T follicular helper cell (primary cell): ENCODE measurements at regions not wholly inside any gene's neighbourhood (a gene's known extent, or its start where the extent isn't known, plus 50 kb on each side); places are given as distances from the start of the nearest gene placed in this dataset.
A peak's percentile ranks its signal among the peaks of the same experiment; 100 is the strongest.
"Not testable (repeated sequence)": the region's sequence is repeated elsewhere in the genome, so short reads cannot be mapped to it uniquely, and the experiment has no call there.

Experiments
- DNase-seq: peaks from one replicate; pipeline ENCODE4 v3.0.0-alpha.2; 2020; ENCODE audit warnings: low read depth

- no peak for DNase-seq
Measured at GRCh38 chr1:200496937-200497336, 87.1 kb upstream of the ZNF281 start.

DNA sequence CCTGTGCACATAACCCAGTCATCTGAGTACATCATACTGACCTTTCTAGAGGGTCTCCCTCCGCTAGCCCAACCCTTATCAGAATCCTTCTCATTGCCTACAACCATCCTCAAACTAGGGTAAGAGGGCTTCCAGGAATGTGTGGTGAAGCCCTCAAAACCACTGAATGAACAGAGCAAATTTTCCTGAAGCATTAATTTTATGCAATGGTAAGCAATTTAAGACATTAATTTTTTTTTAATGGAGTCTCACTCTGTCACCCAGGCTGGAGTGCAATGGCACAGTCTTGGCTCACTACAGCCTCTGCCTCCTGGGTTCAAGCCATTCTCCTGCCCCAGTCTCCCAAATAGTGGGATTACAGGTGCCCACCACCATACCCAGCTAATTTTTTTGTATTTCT is 86.1 kb upstream of the ZNF281 start:
- no peak for DNase-seq

GRCh38 chr1:200493344-200493743 is 83.5 kb upstream of the ZNF281 start:
- DNase-seq, result no peak

GRCh38 chr1:200491103-200491502 is 81.3 kb upstream of the ZNF281 start:
- no peak for DNase-seq

DNA sequence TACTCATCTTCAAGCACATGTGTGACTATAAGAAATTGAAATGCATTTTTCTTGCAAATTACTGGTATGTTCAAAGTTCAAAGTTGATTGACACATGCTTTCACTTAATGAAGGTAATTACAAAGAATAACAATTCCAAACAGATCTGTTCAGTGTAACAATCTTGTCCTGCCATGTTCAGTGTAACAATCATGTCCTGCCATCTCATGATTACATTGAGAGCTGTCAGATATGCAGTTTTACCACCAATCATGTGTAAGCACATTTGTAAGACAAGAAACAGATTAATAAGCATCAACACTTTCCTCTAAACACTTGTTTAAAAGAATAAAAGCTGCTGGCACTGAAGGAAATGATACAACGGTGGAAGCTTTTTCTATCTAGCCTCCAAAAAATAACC is 80.3 kb upstream of the ZNF281 start:
- DNase-seq, result no peak

DNA sequence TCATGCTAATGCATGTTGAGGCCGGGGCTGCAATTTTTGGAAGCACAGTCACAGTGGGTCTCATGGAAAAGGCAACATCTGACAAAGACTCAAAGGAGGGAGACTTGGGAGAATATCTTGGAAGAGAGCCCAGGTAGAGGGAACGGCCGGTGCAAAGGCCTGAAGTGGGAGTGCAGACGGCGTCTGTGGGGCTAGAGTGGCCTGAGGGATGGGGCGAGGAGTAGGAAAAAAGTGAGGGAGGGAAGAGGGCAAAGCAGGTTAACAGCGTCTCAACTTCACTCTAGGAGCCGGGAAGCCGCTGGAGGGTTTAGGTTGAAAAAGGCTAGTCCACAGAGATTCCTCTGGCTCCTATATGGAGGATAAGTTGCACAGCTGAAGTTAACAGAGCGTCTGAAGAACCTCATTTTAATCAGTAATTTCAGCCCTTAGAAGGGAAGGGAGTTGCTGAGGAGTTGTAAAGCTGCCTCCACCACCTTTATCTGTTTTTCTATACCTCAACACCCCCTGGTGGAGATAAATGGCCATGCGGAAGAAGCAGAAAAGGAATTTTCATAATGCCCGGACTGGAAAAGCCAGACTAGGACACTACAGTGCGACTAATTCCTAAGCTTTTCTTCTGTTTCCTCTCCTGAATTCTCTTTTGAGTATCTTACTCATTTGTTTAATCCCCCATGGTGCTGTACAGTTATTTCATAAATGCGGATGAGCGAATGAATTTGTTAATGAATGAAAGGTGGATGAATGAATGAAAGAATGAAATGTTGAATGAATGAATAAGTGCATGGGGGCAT is 78.7 kb upstream of the ZNF281 start:
- peak; percentile 24 for DNase-seq

DNA sequence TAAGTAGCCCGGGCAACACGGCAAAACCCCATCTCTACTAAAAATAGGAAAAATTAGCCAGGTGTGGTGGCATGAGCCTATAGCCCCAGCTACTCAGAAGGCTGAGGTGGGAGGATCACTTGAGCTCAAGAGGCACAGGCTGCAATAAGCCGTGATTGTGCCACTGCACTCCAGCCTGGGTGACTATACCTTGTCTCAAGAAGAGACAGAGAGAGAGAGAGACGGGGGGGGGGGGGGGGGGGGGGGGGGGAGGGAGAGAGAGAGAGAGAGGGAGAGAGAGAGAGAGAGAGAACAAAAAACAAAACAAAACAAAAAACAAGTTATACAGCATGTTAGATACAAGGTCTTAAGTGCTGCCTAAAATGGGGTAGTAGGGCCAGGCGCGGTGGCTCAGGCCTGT is 77.8 kb upstream of the ZNF281 start:
- DNase-seq, result no peak

DNA sequence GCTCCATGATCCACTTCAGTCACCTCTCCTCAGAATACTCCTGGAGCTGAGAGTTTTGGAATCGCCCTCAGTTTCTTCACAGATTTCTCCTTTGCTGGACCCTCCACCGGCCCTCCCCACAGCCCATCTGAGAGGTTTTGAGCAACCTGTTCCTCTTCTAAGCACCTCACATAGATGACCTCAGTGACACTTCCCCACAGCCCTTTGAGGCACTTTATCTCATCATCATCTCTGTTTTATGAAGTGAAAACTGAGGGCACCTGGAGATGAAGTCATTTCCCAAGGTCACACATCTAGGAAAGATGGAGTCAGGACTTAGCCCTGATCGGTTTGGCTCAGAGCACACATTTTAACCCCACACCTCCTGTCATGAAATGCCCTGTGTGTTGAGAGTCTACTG is 76.8 kb upstream of the ZNF281 start:
- DNase-seq, result no peak

DNA sequence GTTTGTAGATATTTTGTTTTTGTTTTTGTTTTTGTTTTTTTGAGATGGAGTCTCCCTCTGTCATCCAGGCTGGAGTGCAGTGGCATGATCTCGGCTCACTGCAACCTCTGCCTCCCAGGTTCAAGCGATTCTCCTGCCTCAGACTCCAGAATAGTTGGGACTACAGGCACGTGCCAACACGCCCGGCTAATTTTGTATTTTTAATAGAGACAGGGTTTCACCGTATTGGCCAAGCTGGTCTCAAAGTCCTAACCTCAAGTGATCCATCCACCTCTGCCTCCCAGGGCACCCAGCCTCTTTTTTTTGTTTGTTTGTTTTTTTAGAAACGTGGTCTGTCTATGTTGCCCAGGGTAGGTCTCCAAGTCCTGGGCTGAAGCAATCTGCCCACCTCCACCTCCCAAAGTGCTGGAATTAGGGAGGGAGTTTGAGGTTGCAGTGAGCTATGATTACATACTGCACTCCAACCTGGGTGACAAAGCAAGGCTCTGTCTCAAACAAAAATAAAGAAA is 74.7 kb upstream of the ZNF281 start:
- not testable (repeated sequence) for DNase-seq

- peak; percentile 9 for DNase-seq
Measured at GRCh38 chr1:200483491-200484143, 73.8 kb upstream of the ZNF281 start.

GRCh38 chr1:200480964-200481363 is 71.1 kb upstream of the ZNF281 start:
- DNase-seq, result no peak

GRCh38 chr1:200479816-200480215 is 70.0 kb upstream of the ZNF281 start:
- DNase-seq, result no peak

DNA sequence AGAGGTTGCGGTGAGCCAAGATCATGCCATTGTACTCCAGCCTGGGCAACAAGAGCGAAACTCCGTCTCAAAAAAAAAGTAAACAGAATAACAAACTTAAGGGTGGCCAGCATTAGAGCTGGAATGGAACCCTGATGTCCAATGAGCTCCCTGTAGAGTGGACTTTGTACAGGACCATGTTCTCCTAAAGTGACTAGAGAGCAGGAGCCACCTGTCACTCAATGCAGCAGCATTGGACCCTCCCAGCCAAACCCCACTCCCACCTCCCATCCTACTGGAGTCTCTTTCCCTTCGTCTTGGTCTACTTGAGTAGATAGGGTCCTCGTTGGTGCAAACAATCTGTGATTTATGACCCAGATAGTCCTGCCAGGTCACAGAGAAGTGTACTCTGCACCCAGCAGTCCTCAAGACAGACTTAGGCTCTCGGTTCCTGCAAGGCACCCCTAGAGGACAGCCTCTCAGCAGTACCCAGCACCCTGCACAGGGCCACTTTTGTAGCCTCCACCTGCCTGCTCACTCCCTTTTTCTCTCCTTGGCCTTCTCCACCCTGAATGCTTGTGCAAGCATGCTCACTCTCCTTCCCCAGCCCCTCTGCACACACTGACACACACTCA is 69.2 kb upstream of the ZNF281 start:
- DNase-seq, result no peak

- DNase-seq, result no peak
Measured at GRCh38 chr1:200478239-200478623, 68.4 kb upstream of the ZNF281 start.

DNA sequence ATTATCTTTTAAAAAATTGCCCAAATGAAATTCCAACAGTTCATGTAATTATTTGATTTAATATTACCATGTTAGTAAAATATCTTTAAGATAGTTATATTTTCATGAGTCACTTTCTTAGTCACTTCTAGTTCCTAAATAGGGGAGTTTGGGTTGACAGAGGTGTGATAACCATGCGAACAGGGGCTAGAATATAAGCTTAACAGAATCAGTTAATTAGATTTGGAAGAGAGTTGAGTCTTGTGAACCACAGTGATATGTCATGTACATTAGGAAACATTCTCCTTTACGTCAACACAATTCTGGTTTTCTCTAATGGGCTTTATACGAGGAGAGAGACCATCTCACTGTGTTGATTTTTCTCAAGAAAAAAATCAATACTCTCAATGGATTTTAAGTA is 64.8 kb upstream of the ZNF281 start:
- DNase-seq, result no peak

GRCh38 chr1:200473698-200474371 is 64.0 kb upstream of the ZNF281 start:
- no peak for DNase-seq

DNA sequence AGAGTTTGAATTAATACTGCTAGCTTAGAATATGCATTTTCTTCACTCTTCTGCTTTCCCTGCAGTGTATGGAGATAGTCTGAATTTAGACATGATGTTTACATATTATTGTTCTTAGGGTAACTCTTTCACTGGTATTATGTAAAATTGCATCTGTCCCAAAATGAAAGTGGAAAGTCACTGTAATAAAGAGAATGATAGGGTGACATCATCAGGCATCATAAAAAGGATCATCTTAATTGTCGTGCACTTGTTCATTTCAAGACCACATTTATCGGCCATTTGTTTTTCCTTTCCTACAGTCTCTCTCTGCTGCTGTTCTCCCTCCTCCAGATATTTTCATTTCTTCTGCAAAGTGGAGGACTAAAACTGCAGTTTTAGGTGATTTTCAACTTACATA is 61.9 kb upstream of the ZNF281 start:
- DNase-seq, result no peak

GRCh38 chr1:200468264-200469001 is 58.6 kb upstream of the ZNF281 start:
- no peak for DNase-seq

- no peak for DNase-seq
Measured at GRCh38 chr1:200464784-200465400, 55.1 kb upstream of the ZNF281 start.
